K562 (cell line): ENCODE measurements at regions not wholly inside any gene's neighbourhood (a gene's known extent, or its start where the extent isn't known, plus 50 kb on each side); places are given as distances from the start of the nearest gene placed in this dataset.

Experiments used
- CBX3 ChIP-seq, 2 experiments: IDR thresholded peaks; 1 replicate in 1 of 2; 2 replicates in 1 of 2; pipeline ENCODE4 v1.6.1; 2012; ENCODE audit warnings: inconsistent platforms in 2 of 2, low read length in 2 of 2, borderline replicate concordance in 1 of 2, control low read depth in 1 of 2
- CREB1 ChIP-seq, 2 experiments: sonication (generic) in 1 of 2; formaldehyde crosslinking in 1 of 2; IDR thresholded peaks; 2 replicates each; pipeline versions ENCODE4 v1.6.1 to v1.8.0; 2012 to 2022; ENCODE audit warnings: inconsistent platforms in 1 of 2, mild to moderate bottlenecking in 1 of 2, missing genetic modification reagents in 1 of 2, moderate library complexity in 1 of 2
- CREB5 ChIP-seq: fragments of 250-450 bp; sonication (Bioruptor Pico); IDR thresholded peaks from 2 replicates; pipeline ENCODE4 v1.5.0; 2020; ENCODE audit warnings: mild to moderate bottlenecking
- CUX1 ChIP-seq: fragments of 200-800 bp; sonication (Bioruptor generic); IDR thresholded peaks from 2 replicates; pipeline ENCODE4 v1.6.1; 2016; ENCODE audit warnings: missing genetic modification characterization, missing compliant biosample characterization
- HDAC1 ChIP-seq, 2 experiments: fragments of 450-650 bp; IDR thresholded peaks; 2 replicates each; pipeline ENCODE4 v1.6.1; 2016 to 2017; ENCODE audit warnings: inconsistent platforms in 1 of 2, mild to moderate bottlenecking in 1 of 2, moderate library complexity in 1 of 2
- HDGF ChIP-seq: fragments of 450-650 bp; IDR thresholded peaks from 2 replicates; pipeline ENCODE4 v1.6.1; 2016
- POLR2AphosphoS5 ChIP-seq: IDR thresholded peaks from 2 replicates; pipeline ENCODE4 v1.6.1; 2011; ENCODE audit warnings: mild to moderate bottlenecking, low read depth, low read length, moderate library complexity; ENCODE audit not compliant: control insufficient read depth, insufficient read depth
- RAD21 ChIP-seq, 2 experiments: fragments of 250-450 bp in 1 of 2; fragments of 450-650 bp in 1 of 2; sonication (Bioruptor Pico) in 1 of 2; formaldehyde crosslinking in 1 of 2; IDR thresholded peaks in 1 of 2; conservative IDR thresholded peaks in 1 of 2; 2 replicates each; pipeline versions ENCODE4 v1.4.0 to v1.8.0; 2020 to 2022; ENCODE audit warnings: mild to moderate bottlenecking in 2 of 2, moderate library complexity in 1 of 2
- RFX5 ChIP-seq: IDR thresholded peaks from 2 replicates; pipeline ENCODE4 v1.6.1; 2011; ENCODE audit warnings: low read depth, mild to moderate bottlenecking, improper control_type of control experiment, low read length
- ZBTB26 ChIP-seq: fragments of 450-650 bp; formaldehyde crosslinking; IDR thresholded peaks from 2 replicates; pipeline ENCODE4 v1.4.0; 2022; ENCODE audit warnings: missing genetic modification characterization
- ZC3H4 ChIP-seq: sonication (generic); formaldehyde crosslinking; IDR thresholded peaks from 2 replicates; pipeline ENCODE4 v1.9.0; 2021; ENCODE audit warnings: missing genetic modification reagents, borderline replicate concordance
- ZNF699 ChIP-seq: fragments of 250-450 bp; sonication (Bioruptor Pico); IDR thresholded peaks from 2 replicates; pipeline ENCODE4 v1.8.0; 2021; ENCODE audit warnings: mild to moderate bottlenecking, moderate library complexity; ENCODE audit not compliant: insufficient replicate concordance
- TF ChIP-seq, protein P1 (sequence below), 3 experiments: IDR thresholded peaks in 2 of 3; conservative IDR thresholded peaks in 1 of 3; 2 replicates each; pipeline ENCODE4 v1.5.1; 2011 to 2012; ENCODE audit warnings: low read length in 3 of 3, mild to moderate bottlenecking in 3 of 3, control low read depth in 2 of 3, improper control_type of control experiment in 1 of 3, inconsistent platforms in 1 of 3, low read depth in 1 of 3, mixed read lengths in 1 of 3, moderate library complexity in 1 of 3; ENCODE audit not compliant: insufficient read depth in 2 of 3
- TF ChIP-seq, protein P2 (sequence below): fragments of 450-650 bp; formaldehyde crosslinking; IDR thresholded peaks from 2 replicates; pipeline ENCODE4 v1.4.0; 2020; ENCODE audit warnings: mild to moderate bottlenecking, moderate library complexity

DNA sequence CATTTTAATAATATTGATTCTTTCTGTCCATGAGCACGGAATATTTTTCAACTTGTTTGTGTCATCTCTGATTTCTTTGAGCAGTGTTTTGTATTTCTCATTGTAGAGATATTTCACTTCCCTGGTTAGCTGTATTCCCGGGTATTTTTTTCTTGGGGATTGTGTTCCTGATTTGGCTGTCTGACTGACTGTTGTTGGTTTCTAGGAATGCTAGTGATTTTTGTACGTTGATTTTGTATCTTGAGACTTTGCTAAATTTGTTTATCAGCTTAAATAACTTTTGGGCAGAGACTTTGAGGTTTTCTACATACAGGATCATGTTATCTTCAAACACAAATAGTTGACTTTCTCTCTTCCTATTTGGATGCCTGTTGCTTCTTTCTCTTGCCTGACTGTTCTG lies 418.8 kb upstream of the ALCAM start:
- TF ChIP-seq CBX3 (IDR thresholded peaks at IDR 0.05; ENCODE audit: borderline replicate concordance in 1 of 2, low read length in 2 of 2) (no peak), HDAC1 (IDR thresholded peaks at IDR 0.05) (no peak), ZNF699 (no peak), HDGF (no peak), RAD21 (CRISPR knock-in tag; conservative IDR thresholded peaks at IDR 0.05 in 1 of 2, IDR thresholded peaks at IDR 0.05 in 1 of 2) (no peak), POLR2AphosphoS5 (no peak), CREB1 (IDR thresholded peaks at IDR 0.05) (no peak), CREB1 (CRISPR knock-in tag; IDR thresholded peaks at IDR 0.05) (no peak), RFX5 (no peak), CREB5 (CRISPR knock-in tag) (no peak), ZC3H4 (CRISPR knock-in tag) (no peak), ZBTB26 (no peak), CUX1 (CRISPR knock-in tag) (no peak)
- TF ChIP-seq, protein P1, sequence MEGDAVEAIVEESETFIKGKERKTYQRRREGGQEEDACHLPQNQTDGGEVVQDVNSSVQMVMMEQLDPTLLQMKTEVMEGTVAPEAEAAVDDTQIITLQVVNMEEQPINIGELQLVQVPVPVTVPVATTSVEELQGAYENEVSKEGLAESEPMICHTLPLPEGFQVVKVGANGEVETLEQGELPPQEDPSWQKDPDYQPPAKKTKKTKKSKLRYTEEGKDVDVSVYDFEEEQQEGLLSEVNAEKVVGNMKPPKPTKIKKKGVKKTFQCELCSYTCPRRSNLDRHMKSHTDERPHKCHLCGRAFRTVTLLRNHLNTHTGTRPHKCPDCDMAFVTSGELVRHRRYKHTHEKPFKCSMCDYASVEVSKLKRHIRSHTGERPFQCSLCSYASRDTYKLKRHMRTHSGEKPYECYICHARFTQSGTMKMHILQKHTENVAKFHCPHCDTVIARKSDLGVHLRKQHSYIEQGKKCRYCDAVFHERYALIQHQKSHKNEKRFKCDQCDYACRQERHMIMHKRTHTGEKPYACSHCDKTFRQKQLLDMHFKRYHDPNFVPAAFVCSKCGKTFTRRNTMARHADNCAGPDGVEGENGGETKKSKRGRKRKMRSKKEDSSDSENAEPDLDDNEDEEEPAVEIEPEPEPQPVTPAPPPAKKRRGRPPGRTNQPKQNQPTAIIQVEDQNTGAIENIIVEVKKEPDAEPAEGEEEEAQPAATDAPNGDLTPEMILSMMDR (IDR thresholded peaks at IDR 0.05 in 2 of 3, conservative IDR thresholded peaks at IDR 0.05 in 1 of 3; ENCODE audit: insufficient read depth in 2 of 3, low read depth in 1 of 3, low read length in 3 of 3): no peak
- TF ChIP-seq, protein P2, sequence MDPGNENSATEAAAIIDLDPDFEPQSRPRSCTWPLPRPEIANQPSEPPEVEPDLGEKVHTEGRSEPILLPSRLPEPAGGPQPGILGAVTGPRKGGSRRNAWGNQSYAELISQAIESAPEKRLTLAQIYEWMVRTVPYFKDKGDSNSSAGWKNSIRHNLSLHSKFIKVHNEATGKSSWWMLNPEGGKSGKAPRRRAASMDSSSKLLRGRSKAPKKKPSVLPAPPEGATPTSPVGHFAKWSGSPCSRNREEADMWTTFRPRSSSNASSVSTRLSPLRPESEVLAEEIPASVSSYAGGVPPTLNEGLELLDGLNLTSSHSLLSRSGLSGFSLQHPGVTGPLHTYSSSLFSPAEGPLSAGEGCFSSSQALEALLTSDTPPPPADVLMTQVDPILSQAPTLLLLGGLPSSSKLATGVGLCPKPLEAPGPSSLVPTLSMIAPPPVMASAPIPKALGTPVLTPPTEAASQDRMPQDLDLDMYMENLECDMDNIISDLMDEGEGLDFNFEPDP (CRISPR knock-in tag): no peak
